ENCODE measurements at regions not wholly inside any gene's neighbourhood (a gene's known extent, or its start where the extent isn't known, plus 50 kb on each side); places are given as distances from the start of the nearest gene placed in this dataset.

DNA sequence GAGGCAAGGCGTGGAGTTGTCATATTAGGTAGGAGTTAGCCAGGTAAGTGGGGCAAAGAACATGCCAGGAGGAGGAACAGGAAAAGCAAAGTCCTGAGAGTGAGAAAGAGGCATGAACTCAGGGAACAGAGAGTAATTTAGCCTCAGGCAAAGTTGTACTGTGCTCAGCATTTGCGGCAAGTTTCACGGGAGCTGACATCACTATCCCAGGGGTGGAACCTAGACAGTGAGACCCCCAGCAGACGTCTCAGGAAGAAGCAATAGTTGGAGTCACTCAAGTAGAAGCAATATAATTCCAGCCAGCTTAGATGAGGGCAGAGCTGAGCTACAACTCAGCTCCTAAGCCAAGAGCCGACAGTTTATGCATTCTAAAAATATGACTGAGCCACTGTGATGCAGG lies 426.0 kb upstream of the ISX start:
- TF ChIP-seq, protein P1, sequence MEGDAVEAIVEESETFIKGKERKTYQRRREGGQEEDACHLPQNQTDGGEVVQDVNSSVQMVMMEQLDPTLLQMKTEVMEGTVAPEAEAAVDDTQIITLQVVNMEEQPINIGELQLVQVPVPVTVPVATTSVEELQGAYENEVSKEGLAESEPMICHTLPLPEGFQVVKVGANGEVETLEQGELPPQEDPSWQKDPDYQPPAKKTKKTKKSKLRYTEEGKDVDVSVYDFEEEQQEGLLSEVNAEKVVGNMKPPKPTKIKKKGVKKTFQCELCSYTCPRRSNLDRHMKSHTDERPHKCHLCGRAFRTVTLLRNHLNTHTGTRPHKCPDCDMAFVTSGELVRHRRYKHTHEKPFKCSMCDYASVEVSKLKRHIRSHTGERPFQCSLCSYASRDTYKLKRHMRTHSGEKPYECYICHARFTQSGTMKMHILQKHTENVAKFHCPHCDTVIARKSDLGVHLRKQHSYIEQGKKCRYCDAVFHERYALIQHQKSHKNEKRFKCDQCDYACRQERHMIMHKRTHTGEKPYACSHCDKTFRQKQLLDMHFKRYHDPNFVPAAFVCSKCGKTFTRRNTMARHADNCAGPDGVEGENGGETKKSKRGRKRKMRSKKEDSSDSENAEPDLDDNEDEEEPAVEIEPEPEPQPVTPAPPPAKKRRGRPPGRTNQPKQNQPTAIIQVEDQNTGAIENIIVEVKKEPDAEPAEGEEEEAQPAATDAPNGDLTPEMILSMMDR (IDR thresholded peaks at IDR 0.05): no peak
- TF ChIP-seq POLR2A (IDR thresholded peaks at IDR 0.05; ENCODE audit: low read depth) (no peak), EP300 (IDR thresholded peaks at IDR 0.05) (no peak), POLR2AphosphoS5 (IDR thresholded peaks at IDR 0.05) (no peak)
